ENCODE measurements at regions not wholly inside any gene's neighbourhood (a gene's known extent, or its start where the extent isn't known, plus 50 kb on each side); places are given as distances from the start of the nearest gene placed in this dataset.

DNA sequence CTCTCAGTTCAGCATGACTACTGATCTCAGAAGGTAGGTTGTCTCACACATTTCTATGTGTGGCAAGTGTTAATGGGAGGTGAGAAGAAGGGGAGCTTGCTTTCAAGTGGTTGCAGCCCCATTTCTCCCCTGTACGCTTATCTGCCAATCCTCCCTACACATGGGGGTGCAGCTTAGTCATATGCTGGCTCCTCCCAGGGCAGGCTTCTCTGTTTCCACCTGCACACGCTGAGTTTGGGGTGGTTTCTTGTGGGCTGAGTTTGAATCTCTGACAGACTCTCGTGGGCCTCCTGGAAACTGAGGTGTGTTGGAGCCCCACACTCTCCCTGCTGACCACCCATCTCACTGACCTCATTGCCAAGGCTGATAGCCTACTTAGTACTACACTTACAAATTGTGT lies 435.8 kb upstream of the MTPN start:
- TF ChIP-seq CTCF (IDR thresholded peaks at IDR 0.05) (no peak), POLR2AphosphoS5 (IDR thresholded peaks at IDR 0.05) (no peak)

Data from prostate gland (tissue), 2 donors.